Natural killer cell (primary cell): ENCODE measurements at regions not wholly inside any gene's neighbourhood (a gene's known extent, or its start where the extent isn't known, plus 50 kb on each side); places are given as distances from the start of the nearest gene placed in this dataset.
"Not testable (repeated sequence)": the region's sequence is repeated elsewhere in the genome, so short reads cannot be mapped to it uniquely, and the experiment has no call there.

Experiments used
- ATAC-seq, 3 donors: fragments of 150-1000 bp in 2 of 3; fragments of 200-7000 bp in 1 of 3; cut with Tn5 transposase; 1 replicate in 1 of 3; 2 replicates in 2 of 3; pipeline ENCODE4 v1.10.0; 2021; ENCODE audit warnings: mild to moderate bottlenecking in 2 of 3, moderate library complexity in 2 of 3
- DNase-seq, 2 donors: peaks; one replicate each; pipeline versions ENCODE4 v3.0.0 to v3.0.0-alpha.2; 2013 to 2021; ENCODE audit warnings: mixed read lengths in 1 of 2
- H3K27ac ChIP-seq: one replicate; pipeline ENCODE4 v1.5.1; 2013; ENCODE audit warnings: mild to moderate bottlenecking, low read length
- H3K27me3 ChIP-seq: one replicate; pipeline ENCODE4 v1.6.1; 2013; ENCODE audit warnings: low read length; ENCODE audit not compliant: control insufficient read depth, insufficient read depth
- H3K36me3 ChIP-seq: one replicate; pipeline ENCODE4 v1.6.1; 2013; ENCODE audit warnings: low read length; ENCODE audit not compliant: control insufficient read depth, insufficient read depth
- H3K4me1 ChIP-seq: one replicate; pipeline ENCODE4 v1.6.1; 2013; ENCODE audit warnings: low read length; ENCODE audit not compliant: control insufficient read depth, insufficient read depth
- H3K4me3 ChIP-seq: one replicate; pipeline ENCODE4 v1.5.1; 2013; ENCODE audit warnings: low read length
- H3K9me3 ChIP-seq: one replicate; pipeline ENCODE4 v1.6.1; 2013; ENCODE audit warnings: low read length; ENCODE audit not compliant: control insufficient read depth, insufficient read depth
- H3K27ac Mint-ChIP-seq, 2 donors: one replicate each; pipeline ENCODE4 v1.8.0; 2022; ENCODE audit warnings: mild to moderate bottlenecking in 2 of 2, mixed read lengths in 2 of 2, moderate library complexity in 1 of 2
- H3K27me3 Mint-ChIP-seq, 2 donors: one replicate each; pipeline ENCODE4 v1.8.0; 2022; ENCODE audit warnings: low read depth in 2 of 2, mixed read lengths in 2 of 2
- H3K36me3 Mint-ChIP-seq: one replicate; pipeline ENCODE4 v1.8.0; 2022; ENCODE audit warnings: mixed read lengths
- H3K4me1 Mint-ChIP-seq, 2 donors: one replicate each; pipeline ENCODE4 v1.8.0; 2022; ENCODE audit warnings: mixed read lengths in 2 of 2
- H3K4me3 Mint-ChIP-seq: one replicate; pipeline ENCODE4 v1.8.0; 2022; ENCODE audit warnings: mild to moderate bottlenecking, moderate library complexity, mixed read lengths
- H3K9me3 Mint-ChIP-seq, 2 donors: one replicate each; pipeline ENCODE4 v1.8.0; 2022; ENCODE audit warnings: mixed read lengths in 2 of 2
- WGBS: methylation state at CpG from one replicate; pipeline ENCODE4 v1.1.7; 2013; ENCODE audit warnings: missing lambda C conversion rate; ENCODE audit not compliant: insufficient coverage; 5-methylcytosine and 5-hydroxymethylcytosine counted together
- intact Hi-C: fragments of 100-400 bp; cut with micrococcal nuclease; formaldehyde crosslinking; loops from one replicate; pipeline ENCODE4 v1.14.2; 2022
- TF ChIP-seq, protein P1 (sequence below): fragments of 200-600 bp; IDR thresholded peaks from one replicate; pipeline ENCODE4 v1.8.0; 2022; ENCODE audit warnings: antibody characterized with exemption

DNA sequence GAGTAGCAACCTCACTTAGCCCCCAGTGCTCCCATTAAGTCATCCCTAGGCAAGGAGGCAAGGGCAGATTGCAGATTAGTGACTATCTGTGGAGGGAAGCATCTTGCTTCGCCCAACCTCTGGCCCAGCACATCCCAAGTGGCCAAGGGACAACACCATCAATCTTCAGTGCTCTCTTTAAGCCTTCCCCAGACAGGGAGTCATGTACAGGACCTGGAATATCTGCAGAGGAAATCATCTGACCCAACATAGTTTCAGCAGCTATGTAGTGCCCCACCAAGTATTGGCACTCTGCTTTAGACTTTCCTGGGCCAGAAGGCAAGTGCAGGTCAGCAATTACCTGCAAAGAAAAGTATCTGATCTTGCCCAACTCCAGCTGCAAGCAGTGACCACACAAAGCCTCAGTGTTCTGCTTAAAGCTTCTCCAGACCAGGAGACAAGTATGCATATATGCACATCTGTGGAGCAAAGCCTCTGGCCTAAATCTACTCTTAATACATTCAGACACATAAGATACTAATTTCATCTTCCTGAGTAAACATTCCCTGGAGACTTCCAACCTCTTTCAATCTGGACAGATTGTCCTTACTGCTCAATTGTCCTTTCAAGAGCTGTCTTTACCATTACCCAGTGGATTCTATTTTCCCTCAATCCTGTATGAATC lies 224.8 kb upstream of the VLDLR start:
- H3K4me1 Mint-ChIP-seq: no peaks in the 10 kb centered on the region
- no peak overlapping the region for H3K4me3 ChIP-seq
- TF ChIP-seq, protein P1, sequence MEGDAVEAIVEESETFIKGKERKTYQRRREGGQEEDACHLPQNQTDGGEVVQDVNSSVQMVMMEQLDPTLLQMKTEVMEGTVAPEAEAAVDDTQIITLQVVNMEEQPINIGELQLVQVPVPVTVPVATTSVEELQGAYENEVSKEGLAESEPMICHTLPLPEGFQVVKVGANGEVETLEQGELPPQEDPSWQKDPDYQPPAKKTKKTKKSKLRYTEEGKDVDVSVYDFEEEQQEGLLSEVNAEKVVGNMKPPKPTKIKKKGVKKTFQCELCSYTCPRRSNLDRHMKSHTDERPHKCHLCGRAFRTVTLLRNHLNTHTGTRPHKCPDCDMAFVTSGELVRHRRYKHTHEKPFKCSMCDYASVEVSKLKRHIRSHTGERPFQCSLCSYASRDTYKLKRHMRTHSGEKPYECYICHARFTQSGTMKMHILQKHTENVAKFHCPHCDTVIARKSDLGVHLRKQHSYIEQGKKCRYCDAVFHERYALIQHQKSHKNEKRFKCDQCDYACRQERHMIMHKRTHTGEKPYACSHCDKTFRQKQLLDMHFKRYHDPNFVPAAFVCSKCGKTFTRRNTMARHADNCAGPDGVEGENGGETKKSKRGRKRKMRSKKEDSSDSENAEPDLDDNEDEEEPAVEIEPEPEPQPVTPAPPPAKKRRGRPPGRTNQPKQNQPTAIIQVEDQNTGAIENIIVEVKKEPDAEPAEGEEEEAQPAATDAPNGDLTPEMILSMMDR: no peak
- H3K27ac Mint-ChIP-seq: no peak overlapping the region
- peaks cover 0 to 2% of the 10 kb centered on the region in 2 donors for H3K9me3 Mint-ChIP-seq
- H3K27me3 ChIP-seq: no peaks in the 10 kb centered on the region
- no peaks in the 10 kb centered on the region for H3K9me3 ChIP-seq
- H3K27ac ChIP-seq: no peak overlapping the region
- intact Hi-C loops: no loop called here
- no peaks in the 10 kb centered on the region for H3K4me1 ChIP-seq
- H3K4me3 Mint-ChIP-seq: no peak overlapping the region
- 69% methylated on average over 1 of the region's 1 CpG for WGBS
- ATAC-seq (no peak), DNase-seq (no peak)
- no peaks in the 10 kb centered on the region for H3K36me3 Mint-ChIP-seq
- peaks cover 0 to 3% of the 10 kb centered on the region in 2 donors for H3K27me3 Mint-ChIP-seq
- H3K36me3 ChIP-seq: no peaks in the 10 kb centered on the region

DNA sequence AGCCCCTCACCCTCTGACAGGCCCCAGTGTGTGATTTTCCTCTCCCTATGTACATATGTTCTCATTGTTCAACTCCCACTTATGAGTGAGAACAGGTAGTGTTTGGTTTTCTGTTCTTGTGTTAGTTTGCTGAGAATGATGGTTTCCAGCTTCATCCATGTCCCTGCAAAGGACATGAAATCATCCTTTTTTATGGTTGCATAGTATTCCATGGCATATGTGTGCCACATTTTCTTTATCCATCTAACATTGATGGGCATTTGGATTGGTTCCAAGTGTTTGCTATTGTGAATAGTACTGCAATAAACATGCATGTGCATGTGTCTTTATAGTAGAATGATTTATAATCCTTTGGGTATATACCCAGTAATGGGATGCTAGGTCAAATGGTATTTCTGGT lies 223.7 kb upstream of the VLDLR start:
- H3K27ac ChIP-seq, H3K36me3 ChIP-seq, H3K27me3 ChIP-seq, H3K4me1 ChIP-seq, H3K27me3 Mint-ChIP-seq, ATAC-seq, H3K27ac Mint-ChIP-seq, H3K9me3 ChIP-seq, H3K4me1 Mint-ChIP-seq, H3K9me3 Mint-ChIP-seq, DNase-seq, intact Hi-C loops, H3K4me3 ChIP-seq, H3K4me3 Mint-ChIP-seq, H3K36me3 Mint-ChIP-seq: not testable (repeated sequence)

- H3K9me3 ChIP-seq, H3K4me3 ChIP-seq, H3K36me3 Mint-ChIP-seq, H3K27ac ChIP-seq, H3K4me1 Mint-ChIP-seq, H3K36me3 ChIP-seq, DNase-seq, ATAC-seq, intact Hi-C loops, H3K4me1 ChIP-seq, H3K9me3 Mint-ChIP-seq, H3K27me3 Mint-ChIP-seq, H3K27me3 ChIP-seq, H3K4me3 Mint-ChIP-seq, H3K27ac Mint-ChIP-seq: not testable (repeated sequence)
- 79% methylated on average over 2 of the region's 3 CpGs for WGBS
Measured at GRCh38 chr9:2401746-2402145, 219.8 kb upstream of the VLDLR start.

- no peaks in the 10 kb centered on the region for H3K4me1 ChIP-seq
- intact Hi-C loops: no loop called here
- H3K36me3 ChIP-seq: no peaks in the 10 kb centered on the region
- no peak overlapping the region for H3K27ac ChIP-seq
- TF ChIP-seq, protein P1: no peak
- ATAC-seq (no peak), DNase-seq (no peak)
- H3K4me3 ChIP-seq: no peak overlapping the region
- Mint-ChIP-seq H3K27me3 (peaks cover 3 to 7% of the 10 kb centered on the region in 2 donors), H3K4me1 (no peaks in the 10 kb centered on the region), H3K27ac (no peak overlapping the region), H3K4me3 (no peak overlapping the region), H3K9me3 (peaks cover 4 to 5% of the 10 kb centered on the region in 2 donors), H3K36me3 (peaks cover 7% of the 10 kb centered on the region)
- WGBS: 68% methylated on average over 1 of the region's 1 CpG
- no peaks in the 10 kb centered on the region for H3K27me3 ChIP-seq
- peaks cover 4% of the 10 kb centered on the region for H3K9me3 ChIP-seq
Measured at GRCh38 chr9:2403701-2404100, 217.9 kb upstream of the VLDLR start.
